NCI-H510A (cell line): ENCODE measurements at regions not wholly inside any gene's neighbourhood (a gene's known extent, or its start where the extent isn't known, plus 50 kb on each side); places are given as distances from the start of the nearest gene placed in this dataset.

Experiments
- DNase-seq: peaks from one replicate; lab custom pipeline; 2025; lab: John Stamatoyannopoulos, UW

DNA sequence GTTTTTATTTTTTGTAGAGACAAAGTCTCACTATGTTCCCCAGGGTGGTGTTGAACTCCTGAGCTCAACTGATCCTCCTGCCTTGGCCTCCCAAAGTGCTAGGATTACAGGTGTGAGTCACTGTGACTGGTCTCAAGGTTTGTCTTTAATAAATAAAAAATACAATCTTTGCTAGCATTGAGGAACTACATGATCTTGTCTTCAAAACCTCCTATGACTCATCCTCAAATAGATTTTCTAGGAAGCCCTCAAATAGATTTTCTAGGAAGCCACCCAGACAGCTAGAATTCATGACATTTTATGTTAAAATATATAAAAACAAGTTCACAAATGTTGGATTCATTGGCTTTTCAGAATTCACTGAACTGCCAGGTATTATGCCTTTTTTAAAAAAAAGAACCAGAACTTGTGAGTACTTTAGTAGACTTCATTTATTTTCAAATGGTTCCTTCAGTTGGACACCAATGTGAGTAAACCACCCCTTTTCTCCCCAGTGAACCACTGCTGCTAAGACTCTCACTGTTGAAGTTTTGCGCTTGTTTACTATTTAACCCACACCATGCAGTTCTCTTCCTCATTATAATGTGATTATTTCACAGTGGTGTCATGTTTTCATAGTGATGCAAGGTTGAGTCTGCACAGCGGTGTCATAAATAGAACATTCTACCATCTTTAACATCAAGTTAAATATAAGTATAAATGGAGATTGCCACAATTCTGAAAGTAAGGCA lies 303.9 kb downstream of the CASP12 start:
- DNase-seq, result no peak

DNA sequence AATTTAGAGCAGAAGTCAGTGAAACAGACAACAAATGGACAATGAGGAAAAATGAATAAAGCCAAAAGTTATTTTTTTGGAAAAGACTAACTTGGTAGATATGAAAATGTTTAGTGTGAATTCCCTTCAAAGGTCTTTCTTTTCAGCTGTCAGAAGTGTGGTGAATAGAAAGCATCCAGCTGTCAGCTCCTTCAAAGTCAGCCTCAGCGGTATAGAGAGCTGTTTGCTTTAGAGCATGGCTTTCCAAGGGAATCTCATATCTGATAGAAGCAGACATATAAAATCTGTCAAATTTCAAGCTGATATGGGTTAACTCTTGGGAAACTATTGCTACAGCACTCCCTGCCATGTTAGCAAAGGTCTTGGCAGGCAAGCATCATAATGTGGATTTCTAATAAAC lies 309.3 kb downstream of the CASP12 start:
- no peak for DNase-seq

DNA sequence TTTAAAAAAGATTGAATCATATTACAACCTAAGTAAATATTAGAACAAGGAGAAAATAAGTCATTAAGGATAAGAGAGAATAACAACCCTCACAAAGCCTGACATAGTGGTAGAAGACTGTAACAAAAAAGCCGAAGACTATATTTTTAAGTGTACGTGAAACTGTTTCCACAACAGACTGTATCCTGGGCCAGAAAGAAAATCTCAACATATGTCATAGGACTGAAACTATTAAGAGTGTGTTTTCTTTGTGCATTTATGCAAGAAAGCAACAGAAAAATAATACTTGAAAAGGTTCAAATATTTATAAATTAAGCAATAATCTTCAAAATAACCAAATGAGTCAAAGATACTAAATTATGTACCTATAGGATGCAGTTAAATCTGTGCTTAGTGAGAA lies 309.8 kb downstream of the CASP12 start:
- no peak for DNase-seq

DNA sequence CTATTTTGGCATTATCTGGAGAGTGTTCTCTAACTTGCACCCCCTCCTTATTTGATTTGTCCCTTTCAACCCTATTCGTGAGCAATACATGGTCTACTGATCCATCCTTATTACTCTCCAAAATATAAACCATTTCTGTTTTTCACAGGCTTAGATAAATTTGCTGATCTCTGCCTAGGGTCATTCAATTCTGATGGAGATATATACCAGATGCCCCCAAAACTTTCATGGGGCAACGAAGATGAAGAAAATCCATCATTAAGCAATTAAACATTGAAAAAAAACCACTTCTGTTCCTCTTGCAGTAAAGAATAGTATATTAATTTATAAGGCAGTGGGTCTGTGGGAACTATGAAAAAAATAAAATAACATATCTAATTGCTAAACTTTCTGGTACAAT lies 313.4 kb downstream of the CASP12 start:
- no peak for DNase-seq

DNA sequence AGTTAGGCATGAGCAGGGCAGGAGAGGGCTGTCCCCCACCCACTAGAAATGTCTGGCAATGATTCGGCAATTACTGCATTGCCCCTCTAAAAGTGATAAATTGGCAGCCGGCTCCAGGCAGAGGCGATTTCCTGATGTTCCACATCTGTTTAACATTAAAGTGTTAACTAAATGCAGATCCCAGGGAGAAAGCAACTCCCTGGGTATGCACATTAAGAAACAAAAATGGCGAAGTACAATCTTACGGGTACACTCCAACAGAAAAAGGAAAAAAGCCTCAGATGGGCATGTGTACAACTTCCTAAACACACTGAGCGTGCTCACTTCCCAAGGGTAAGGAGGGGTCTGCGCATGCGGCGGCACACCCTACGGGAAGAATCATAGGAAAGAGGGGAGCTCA lies 314.4 kb downstream of the CASP12 start:
- DNase-seq, result no peak

DNA sequence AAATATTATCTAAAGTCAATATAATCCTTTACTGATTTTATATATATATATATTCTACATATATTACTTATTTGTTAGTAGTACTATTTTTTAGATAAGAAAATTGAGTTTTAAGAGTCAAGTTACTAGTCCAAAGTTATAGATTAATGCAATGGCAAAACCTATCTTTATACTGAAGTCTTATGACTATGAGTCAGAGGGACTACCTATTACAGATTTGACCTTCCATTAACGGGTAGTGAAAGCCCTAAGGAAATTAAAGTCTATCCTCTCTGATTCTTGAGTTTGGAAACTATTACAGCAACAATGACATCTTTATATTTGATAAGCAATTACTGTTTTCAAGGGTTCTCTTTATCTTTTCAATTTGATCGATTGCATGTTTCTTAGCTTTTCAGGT lies 315.8 kb downstream of the CASP12 start:
- DNase-seq, result no peak

DNA sequence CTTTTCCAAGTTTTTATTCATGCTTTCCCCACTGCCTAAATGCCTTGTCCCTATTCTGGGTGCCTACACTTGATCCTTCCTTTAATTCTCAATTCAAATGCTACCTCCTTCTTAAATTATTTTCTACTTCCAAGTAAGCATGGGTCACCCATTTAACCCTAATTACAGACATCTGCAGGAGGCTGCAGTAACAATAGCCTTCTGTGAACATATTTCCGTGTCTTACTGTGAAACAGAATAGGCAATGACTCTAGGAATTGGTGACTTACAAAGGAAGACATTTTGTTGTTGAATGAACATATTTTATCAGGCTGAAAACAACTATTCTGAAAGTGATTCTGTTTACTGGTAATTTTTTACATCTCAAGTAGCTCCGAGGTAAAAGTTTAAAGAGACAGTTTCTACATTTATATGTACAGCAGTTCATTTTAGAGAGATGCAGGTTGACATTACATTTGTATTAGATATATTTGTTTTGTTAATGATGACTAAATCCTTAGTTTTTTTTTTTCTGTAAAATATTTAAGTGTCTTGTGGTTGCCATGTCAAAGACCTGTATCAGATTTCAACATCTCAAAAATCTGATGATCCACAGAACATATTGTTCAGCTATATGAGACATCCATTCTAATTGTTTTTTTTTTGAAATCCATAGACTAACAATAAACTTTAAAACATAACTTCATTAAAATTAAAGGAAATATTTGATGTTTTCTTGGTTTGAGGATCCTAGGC lies 316.8 kb downstream of the CASP12 start:
- DNase-seq, result no peak

DNA sequence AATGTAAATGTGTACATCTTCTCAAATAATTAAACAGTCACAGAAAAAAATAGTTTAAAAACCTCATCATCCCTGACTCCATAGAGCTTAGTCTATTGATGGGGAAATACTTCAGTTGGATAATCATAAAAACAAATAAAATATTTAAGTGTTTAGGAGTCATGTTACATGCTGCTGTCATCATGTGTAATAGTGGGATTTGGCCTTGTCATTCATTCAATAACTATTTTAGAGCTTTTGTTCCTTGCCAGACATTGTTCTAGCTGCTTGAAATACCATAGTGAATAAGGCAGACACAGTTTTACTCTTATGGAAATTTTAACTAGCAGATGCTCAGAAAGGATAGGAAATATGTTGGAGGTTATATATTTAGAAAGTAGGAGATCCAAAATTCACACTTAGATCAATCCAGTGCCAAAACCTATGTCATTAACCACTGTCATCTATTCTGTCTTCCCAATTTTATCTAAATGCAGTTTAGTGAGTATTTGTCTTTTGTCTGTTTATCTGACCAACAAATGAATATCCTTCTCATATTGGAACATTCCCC lies 324.7 kb downstream of the CASP12 start:
- no peak for DNase-seq

DNA sequence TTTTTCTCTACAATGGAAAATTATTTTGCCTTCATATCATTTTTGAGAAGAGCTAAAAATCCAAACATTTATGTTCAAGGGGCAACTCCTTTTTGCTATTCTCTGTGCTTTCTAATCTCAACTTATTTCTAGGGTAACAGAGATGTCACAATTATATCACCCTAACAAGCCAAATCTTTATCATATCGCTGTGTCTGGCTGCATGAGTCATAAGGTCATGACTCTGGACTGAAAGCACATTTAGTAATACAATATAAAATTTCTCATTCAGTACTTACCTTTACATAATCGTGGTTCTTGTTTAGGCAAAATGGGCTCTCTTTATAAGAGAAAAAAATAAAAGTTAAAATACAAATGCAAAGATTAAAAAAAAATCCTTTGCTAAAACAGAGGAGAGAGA lies 326.0 kb downstream of the CASP12 start:
- DNase-seq, result no peak

DNA sequence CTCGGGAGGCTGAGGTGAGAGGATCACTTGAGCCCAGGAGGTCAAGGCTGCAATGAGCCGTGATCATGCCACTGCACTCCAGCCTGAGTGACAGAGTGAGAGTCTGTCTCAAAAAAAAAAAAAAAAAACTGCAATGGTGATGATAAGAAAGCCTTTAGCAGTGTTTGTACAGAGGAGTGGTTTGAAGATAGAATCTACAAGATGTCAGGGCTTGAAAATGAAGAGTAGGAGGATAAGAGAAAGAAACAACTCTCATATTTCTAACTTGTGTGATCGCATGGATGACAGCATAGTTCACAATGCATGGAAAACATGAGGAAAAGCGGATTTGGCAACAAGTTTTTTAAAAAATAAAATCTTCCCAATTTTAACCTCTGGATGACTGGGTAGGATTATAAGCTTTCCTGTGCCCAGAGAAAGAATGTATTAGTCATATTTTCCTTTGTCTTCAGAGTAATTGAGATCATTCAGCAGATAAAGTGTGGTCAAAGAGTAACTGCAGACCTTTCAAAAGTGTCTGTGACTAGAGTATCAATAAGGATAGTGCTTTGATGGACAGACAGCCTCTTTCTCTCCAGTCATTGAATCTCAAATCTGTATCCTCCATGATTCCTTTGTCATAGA lies 328.1 kb downstream of the CASP12 start:
- DNase-seq, result no peak

DNA sequence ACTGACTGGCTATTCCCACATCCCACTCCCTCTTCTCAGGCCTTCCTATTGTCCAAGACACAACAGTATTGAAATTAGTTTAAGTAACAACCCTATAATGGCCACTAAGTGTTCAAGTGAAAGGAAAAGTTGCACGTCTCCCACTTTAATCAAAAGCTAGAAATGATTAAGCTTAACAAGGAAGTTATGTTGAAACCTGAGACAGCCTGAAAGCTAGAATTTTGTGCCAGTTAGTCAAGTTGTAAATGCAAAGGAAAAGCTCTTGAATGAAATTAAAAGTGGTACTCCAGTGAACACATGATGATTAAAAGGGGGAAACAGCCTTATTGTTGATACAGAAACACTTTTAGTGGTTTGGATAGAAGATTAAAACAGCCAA lies 332.7 kb downstream of the CASP12 start:
- no peak for DNase-seq

DNA sequence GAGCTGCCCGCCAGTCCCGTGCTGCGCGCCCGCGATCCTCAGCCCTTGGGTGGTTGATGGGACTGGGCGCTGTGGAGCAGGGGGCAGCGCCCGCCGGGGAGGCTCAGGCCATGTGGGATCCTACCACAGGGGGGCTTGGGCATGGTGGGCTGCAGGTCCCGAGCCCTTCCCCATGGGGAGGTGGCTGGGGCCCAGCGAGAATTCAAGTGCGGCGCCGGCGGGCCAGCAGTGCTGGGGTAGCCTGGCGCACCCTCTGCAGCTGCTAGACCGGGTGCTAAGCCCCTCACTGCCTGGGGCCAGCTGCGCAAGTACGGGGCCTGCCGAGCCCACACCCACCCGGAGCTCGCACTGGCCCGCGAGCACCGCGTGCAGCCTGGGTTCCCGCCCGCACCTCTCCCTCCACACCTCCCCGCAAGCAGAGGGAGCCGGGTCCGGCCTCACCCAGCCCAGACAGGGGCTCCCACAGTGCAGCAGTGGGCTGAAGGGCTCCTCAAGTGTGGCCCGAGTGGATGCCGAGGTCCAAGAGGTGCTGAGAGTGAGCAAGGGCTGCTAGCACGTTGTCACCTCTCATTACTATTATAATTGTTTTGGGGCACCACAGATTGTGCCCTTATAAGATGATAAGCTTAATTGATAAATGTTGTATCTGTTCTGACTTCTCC lies 333.2 kb downstream of the CASP12 start:
- DNase-seq, result no peak

DNA sequence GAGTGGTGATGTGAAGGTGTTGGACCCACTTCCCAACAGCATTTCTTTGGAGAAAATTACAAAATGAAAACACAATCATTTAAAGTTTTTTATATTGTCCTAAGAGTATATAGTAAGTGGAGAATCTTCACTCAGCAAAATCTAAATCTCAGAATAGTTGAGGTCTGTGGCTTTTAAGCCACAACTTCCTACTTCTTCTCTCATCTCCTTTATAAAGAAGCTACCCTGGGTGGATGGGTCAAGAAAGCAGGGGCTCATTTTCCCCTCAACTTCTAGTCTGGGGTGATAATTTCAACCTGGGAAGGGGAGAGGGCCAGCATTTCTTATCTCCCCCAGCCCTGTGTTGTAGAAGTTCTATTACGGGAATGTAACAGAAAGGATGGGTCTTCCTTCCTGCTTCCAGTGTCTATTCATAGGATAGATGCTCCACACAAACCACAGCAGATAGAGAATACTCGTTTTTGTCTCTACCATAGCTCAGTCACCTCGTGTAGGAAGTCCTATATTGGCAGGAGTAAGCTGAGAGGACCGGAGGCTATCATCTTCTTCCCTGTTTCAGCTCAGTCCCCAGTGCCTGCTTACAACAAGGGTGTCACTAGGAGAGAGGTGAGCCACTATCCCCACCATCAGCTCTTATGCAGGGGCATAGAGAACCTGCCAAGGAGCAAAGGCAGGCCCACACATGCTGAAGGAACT lies 341.5 kb downstream of the CASP12 start:
- no peak for DNase-seq

DNA sequence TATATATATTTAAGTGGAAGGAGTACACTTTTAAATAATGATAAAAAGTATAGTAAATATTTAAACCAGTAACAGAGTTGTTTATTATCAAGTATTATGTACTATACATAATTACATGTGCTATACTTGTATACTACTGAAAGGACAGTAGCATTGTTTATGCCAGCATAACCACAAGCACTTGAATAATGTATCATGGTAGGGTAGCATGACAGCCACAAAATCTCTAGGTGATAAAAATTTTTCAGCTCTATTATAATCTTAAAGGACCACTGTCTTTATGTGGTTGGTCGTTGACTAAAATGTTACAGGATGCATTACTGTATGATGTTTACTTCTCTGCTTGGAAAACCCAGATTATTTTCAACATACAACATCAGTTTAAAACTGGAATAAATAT lies 349.2 kb downstream of the CASP12 start:
- DNase-seq, result no peak

DNA sequence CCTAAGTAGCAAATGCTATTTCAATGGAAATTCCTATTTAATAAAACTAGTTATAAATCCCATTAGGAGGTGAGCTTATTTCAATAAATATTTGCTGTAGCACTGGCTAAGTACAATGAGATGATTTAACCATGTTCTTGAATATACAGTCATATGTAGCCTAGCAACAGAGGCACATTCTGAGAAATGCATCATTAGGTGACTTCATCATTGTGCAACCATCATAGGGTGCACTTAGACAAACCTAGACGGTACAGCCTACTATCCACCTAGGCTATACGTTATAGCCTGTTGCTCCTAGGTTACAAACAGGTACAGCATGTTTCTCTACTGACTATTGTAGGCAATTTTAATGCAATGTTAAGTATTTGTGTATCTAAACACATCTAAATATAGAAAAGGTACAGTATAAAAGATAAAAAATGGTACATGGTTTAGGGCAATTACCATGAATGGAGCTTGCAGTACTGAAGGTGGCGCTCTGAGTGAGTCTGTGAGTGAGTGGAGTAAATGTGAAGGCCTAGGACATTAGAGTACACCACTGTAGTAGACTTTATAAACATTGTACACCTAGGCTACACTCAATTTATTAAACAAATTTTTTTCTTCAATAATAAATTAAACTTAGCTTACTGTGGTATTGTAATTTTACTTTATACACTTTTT lies 350.1 kb downstream of the CASP12 start:
- no peak for DNase-seq

DNA sequence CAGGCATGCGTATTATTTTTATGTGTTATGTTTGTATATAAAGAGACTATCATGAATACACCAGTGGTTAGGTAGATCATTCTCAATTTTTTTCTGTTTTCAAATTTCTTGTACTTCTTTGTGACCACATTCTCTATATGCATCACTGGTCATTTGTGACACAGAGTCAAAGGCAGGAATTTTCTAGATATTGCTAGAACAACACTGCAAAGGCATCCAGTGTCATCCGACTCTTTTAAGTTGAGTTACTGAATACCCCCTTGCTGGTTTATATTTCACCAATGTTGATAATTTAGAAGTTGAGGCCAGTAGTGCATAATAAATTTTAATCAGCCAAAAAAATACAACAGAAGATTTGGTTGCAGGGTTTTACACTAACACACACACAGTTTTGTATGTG lies 351.8 kb downstream of the CASP12 start:
- DNase-seq, result no peak

DNA sequence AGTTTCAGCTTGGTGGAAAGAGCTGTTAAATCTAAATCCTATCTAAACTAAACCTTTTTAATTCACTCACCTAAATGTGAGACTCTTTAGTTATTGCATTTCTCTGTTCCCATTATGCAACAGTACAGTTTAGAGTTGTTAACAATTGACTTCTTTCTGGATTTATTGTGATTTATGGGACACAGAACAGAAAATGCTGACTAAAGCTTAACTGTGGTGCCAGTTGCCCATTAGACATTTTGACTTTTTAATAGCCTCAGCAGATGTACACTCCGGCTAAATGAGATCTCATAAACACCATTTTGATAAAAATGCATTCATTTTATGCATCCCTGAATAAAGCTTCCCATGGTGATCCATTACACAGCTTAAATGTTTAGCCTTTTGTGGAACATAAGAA lies 356.6 kb downstream of the CASP12 start:
- no peak for DNase-seq

DNA sequence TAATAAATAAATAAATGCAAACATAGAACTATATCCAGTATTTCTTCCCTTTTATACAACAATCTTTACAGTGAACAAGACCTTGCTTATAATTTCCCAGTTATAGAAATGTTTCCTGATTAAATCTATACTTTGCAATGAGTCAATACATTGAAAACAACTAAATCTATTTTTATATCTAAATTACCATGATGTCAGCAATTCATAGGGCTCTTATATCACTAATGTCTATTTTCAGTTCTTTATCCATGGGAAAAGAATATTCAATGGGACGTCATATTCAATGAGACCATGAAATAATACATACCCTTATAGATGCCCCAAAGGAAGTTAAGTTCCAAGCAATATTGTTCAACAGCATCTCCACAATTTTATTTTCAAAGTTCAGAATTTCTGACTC lies 359.9 kb downstream of the CASP12 start:
- DNase-seq, result no peak

DNA sequence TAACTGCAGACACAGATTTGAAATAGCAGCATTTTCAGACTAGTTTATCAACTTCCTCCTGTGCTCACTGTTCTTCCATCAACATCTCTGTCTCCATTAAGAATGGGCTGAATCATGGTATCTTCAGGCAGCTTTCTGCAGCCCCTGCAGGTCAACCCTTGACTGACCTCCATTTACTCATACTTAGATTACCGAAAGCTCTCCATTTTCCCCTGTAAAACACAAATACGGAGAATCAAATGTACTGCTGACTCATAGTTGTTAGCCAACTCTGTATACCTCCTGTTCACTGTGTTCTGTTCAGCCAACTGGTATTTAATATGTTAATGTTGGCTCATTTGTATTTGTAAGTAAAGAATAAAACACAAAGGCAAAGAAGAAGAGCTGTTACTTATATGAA lies 364.0 kb downstream of the CASP12 start:
- DNase-seq, result no peak

DNA sequence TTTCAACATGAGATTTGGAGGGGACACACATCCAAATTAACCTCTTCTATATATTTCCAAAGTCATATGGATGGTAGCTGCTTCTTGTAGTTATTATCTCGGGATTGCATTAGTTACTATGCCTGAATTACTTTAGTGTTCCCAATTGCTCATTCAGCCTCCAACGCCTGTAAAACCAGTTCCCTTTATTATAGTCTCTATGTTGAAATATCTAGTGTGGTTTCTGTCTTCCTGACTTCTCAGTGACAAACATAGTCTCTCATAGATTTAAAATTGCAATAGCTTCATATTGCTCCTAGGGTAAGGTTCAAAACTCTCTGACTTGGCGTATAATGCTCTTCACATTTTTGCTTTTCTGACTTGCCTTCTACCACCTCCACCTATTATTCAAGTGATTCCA lies 366.4 kb downstream of the CASP12 start:
- no peak for DNase-seq

DNA sequence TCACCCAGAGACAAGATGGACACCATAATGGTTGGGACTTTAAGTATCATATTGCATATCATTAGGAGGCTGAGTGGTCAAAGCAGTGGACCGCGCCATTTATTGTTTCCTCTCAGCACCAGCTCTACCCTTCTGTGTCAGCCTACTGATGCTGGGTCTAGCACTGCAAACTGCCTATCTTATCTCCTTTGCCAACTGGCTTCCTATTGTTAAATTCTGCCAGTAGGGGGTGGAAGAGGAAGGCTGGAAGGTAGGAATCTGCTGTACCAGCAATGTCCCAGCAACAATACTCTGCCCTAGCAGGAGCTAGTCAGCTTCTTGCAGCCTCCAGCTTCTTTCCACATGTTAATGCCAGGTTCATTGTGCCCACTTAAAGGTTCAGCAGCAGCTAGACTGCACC lies 367.1 kb upstream of the PDGFD start:
- no peak for DNase-seq
